ENCODE measurements at regions not wholly inside any gene's neighbourhood (a gene's known extent, or its start where the extent isn't known, plus 50 kb on each side); places are given as distances from the start of the nearest gene placed in this dataset.
"Not testable (repeated sequence)": the region's sequence is repeated elsewhere in the genome, so short reads cannot be mapped to it uniquely, and the experiment has no call there.

DNA sequence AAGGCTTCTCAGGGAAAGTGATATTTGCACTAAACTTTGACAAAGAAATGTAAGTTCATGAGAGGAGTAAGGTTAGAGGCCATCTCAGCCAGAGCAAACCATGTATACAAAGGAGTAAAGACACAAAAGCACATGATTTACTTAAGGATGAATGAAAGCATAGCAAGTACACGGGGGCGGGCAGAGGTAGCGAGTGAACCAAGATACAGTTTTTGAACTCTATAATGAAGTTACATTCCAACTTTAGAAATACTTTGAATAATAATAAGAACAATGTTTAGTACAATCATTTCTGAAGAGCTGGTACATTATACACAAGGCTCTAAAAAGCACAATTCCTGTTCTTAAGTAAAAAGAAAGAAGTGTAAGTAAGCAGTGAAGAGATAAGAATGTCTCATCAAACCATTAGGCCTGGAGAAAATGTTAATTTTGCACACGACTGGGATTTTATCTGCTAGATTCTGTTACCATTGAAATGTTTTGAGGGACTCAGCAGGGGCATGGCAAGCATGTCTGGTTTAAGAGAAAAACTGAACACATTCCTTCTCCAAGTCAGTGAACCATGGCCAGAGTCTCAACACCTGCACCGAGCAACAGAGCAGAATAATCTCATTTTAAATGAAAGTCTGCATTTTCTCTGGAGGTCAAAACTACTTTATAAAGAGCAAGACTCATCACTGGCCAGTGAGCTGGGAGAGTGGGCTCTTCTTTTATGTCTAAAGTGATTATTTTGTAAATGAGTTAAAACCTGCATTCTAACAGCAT is 147.6 kb upstream of the TRPM3 start:
- DNase-seq: no peak

DNA sequence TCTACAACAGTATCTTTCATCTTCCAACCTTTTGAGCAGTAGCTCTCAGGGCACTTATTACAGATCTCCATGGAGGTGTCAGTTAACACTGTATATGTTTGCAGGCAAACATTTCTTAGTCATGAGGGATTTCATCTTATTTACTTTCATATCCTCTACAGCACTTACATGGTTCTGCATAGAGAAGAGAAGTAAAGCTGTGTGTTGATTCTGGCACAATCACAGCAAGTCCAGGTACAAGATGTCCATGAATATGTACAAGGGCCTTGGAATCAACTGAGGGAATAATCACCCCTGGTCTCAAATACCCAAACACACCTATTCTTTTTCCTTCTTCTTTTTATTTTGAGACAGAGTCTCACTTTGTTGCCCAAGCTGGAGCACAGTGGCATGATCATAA is 142.0 kb upstream of the TRPM3 start:
- no peak for DNase-seq

DNA sequence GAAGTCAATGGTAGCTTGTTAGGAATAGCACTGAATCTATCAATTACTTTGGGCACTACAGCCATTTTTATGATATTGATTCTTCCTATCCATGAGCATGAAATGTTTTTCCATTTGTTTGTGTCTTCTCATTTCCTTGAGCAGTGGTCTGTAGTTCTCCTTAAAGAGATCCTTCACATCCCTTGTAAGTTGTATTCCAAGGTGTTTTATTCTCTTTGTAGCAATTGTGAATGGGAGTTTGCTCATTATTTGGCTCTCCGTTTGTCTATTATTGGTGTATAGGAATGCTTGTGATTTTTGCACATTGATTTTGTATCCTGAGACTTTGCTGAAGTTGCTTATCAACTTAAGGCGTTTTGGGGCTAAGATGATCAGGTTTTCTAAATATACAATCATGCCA is 139.0 kb upstream of the TRPM3 start:
- not testable (repeated sequence) for DNase-seq

DNA sequence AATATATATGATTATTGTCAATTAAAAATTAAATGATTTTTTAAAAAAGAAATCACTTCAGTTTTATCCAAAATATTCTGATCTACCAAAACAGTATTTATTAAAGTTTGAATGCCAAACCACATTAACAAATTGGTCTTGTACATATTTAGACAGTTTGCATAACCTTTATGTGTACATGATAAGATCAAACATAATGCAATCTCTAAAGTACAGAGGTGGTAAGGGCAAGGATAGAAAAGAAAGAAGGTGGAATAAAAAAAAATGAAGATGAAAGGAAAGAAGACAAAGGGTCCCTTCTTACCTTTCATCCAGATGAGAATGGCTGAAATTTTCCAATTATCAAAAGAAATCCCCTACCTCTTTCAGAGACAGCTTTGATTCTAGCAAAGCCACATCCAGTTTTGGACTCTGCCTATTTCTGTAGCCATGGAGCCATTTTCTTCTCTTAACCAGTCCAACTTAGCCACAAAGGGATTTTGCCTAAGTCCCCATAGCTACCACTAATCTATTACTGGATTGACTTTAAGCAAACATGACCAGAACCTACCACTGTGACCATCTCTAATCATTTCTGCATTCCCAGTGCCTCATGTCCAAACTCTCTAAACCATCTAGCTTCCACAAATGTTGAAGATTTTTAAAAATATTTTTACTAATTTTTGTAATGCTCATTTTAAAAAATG is 133.3 kb upstream of the TRPM3 start:
- no peak for DNase-seq

DNA sequence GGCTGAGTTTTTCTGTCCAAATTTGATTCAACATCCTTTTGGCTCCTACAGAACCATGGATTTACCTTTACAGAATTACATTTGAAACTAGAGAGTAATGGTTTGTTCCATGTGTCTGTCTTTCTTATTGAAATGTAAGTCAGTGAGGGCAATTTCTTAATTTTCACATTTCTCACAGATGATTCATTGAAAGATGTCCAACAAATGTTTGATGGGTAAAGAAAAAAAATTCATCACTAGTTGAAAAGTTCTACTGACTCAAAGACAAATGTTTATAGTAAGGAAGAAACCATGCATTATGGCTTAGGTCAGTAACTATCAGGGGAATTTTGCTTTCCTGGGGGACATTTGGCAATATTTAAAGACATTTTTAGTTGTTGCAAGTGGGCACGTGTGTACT is 131.6 kb upstream of the TRPM3 start:
- DNase-seq: no peak

DNA sequence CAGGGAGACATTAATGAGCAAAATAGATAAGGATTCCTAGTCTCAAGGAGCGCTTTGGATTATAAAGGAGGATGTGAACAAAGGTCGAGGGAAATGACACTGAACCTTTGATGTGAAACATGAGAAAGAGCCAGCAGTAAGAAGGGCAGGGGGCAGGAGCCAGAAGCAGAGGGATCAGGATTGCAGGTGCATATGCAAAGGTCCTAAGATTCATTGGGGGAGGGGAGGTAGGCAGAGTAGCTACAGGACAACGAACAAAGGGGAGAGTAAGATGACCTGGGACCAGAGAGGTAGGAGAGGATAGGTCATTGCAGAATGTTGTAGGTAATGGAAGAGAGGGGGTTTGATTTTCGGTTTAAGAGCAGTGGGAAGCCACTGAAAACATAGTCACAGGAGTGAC is 129.2 kb upstream of the TRPM3 start:
- no peak for DNase-seq

DNA sequence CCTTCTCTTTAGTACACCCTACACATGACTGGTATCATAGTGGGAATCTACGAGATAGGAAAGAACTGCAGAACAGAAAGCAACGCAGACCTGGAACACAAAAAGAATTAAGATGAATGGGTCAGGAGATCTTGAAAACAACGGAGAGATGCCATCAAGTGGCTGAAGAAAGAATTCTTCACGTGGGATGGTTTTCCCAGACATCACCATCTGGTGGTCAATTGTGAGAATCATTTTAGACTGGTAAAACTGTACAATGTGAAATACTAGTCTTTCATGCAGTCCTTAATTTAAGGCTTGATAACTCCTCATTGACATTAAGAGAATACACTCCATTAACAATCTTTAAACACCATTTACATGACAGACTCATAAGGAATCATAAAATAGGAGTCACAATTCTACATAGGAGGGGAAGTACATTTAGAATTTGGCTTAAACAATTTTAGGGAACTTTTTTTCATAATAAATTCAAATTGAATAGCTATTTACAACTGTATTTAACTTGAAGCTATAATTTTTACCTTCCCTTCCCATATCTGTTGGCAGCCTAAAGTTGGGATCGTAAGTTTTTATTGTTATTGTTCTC is 128.4 kb upstream of the TRPM3 start:
- peak in 1 of 2 experiments; percentile 28 for DNase-seq

DNA sequence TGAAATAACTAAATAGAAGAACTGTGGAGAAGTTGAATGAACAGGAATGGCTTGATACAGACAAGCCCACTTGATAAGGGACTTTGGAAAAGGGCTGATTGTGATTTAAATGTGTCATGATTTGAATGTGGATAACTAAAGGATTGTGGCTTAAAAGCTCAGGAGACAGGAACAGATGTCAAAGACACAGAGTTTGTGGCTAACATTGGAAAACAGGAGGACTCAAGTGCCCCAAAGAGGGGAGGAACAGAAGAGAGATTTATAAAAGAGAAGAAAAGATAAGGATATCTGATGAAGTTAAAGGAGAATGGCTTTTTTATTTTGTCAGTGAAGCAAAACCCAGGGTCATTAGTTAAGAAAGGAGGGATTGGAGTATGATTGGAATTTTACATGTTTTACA is 124.2 kb upstream of the TRPM3 start:
- no peak for DNase-seq

DNA sequence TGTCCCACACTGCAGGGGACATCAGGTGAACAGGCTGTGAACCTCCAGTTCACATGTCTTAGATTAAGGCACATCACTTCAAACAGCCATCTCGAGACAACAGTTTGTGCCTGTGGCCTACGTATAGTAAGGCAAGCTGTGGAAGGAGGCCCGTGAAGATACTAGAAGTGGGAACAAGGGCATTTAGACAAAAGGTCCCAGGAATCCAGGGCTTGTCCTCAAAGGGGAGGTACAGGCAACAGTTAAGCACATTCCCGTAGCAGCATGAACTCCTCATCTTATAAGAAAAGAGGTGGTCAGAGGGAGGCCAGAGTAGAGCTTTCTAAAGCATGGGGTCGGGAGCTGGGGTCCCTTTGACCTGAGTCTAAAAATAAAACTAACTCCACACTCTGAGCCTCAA is 122.5 kb upstream of the TRPM3 start:
- no peak for DNase-seq

DNA sequence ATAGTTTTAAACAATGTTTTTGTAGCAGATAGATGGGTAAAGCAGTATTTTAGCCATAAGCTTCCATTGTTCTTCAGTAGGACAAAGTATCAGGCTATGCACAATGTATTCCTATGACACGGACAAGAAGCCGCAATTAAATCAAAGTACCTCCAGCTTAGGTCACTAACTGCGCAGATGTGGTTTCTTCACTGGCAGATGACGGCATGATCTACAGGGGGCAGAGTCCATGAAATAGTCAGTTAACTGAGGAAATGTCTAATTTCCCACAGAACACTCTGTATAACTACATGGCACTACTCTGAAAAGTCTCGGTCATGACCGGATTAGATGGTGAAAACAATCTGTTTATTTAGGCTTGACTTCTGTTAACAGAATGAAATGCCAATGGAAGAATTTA is 120.7 kb upstream of the TRPM3 start:
- no peak for DNase-seq

DNA sequence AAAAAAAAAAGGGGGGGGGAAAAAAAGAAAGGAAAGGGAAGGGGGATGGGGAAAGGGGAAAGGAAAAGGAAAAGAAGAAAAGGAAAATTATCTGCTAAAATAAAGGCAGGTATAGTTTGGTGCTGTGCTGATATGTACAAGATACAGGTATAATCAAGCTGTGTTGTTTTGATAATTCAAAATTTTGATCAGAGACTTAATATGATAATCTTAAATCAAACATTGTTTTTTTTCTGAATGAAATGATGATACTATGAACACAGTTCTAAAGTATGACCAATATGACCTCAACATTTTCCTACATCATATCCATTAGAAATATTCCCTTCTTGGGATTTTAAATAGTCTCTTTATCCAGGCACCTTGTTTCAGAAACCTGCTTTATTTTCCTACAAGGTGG is 115.6 kb upstream of the TRPM3 start:
- no peak for DNase-seq

DNA sequence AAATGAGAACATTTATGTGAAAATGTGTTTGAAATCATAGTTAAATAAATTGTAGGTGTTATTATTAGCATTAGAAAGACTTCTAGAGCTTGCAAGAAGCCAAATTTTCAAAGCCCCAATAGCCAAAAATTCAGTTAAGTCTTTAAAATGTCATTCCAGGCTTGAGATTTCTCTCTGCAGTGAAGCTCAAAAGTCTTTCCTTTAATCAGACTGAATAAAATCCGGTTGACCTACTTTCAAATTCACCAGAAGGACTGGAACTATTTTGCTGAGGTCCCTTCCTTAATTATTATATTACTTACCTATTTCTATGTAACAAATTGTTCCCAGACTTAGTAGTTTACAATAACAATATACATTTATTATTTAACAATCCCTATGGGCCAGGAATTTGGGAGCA is 112.2 kb upstream of the TRPM3 start:
- DNase-seq: no peak

DNA sequence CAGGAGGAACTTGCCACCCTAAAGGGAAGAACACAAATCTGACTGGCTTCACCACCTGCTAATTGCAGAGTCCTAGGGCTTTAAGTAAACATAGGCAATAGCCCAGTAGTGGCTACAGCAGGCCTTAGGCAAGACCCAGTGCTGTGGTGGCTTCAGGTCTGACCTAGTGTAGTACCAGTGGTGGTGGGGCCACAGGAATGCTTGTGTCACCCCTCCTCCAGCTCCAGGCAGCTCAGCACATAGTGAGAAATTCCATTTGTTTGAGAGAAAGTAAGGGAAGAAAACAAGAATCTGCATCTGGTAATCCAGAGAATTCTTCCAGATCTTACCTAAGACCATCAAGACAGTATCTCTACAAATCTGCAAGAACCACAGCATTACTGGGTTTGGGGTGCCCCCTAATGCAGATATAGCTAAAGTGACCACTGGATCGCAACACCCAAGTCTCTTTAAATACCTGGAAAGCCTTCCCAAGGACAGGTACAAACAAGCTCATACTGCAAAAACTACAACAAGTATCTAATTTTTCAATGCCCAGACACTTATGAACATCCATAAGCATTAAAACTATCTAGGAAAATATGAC is 102.6 kb upstream of the TRPM3 start:
- no peak for DNase-seq

DNA sequence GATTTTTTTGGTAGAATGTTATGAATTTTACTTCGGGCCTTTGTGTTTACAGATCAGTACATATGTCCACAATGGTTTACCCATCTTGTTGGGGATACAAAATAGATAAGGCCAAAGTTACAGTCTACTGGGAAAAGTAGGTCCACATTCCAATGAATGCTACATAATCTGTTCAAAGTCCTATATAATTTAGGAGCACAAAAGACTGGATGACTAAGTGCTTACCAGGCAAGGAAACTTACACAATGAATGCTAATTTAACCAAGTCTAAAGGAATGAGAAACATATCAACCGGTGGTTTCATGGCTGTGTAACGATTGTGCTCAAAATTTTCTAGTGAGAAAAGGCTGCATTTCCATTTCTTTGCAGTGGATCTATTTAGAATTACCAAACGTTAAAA is 97.4 kb upstream of the TRPM3 start:
- no peak for DNase-seq

DNA sequence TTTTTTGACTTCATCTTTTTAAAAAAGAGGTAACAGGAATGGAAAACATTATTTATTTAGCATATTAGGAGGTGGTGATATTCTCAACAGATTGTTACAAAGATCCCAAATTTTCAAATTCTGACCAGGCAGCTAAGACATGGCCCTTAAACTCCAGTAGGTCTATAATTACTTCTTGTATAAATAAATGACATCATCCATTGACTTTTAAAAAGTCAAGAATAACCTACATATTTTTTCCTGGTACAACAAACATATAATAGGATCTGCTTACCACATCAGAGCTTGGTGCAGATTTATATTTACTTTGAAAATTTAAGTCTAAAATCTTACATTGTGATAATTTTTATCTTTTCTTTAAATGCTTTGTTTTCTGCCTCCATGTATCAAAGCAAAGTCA is 92.2 kb upstream of the TRPM3 start:
- DNase-seq: no peak

DNA sequence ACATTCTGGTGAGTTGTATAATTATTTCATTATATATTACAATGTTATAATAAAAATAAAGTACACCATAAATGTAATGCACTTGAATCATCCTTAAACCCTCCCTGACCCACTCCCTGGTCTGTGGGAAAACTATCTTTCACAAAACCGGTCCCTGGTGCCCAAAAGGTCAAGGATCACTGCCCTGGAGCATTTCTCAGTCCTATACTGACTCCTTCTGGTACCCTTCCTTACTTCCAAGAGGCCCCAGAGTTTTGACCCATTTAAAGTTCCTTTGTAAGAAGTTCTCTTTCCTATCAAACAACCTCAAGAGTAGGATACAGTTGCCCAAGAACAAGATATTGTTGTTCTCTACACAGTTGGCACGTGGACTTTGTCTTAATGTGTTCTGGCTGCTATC is 88.9 kb upstream of the TRPM3 start:
- no peak for DNase-seq

DNA sequence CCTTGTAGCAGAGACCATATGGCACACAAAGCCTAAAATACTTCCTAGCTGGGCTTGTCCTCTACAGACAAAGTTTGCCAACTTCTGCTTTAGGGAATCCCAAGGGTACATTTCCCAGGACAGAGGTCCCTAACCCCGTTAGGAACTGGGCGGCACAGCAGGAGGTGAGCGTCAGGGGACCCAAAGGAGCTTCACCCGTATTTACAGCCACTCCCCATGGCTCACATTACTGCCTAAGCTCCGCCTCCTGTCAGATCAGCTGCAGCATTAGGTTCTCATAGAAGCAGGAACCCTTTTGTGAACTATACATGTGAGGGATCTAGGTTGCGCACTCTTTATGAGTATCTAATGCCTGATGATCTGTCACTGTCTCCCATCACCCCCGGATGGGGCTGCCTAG is 88.5 kb upstream of the TRPM3 start:
- no peak for DNase-seq

DNA sequence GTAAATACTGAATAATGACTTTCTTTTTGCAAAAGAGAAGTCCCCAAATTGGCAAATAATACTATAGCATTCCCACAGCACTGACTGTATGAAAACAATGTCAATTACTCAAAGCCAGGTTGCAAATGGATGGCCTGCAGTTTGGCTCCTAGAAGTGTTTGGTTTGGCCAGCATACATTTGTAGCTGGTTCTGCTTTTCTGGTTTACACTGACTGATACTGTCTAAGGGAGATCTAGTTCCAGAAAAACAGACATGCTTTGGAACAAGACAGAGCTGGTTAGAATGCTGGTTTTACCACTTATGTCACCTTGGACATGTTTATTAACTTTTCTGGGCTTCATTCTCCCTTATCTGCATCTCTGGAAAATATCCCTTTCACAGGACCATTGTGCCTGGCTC is 81.5 kb upstream of the TRPM3 start:
- no peak for DNase-seq

DNA sequence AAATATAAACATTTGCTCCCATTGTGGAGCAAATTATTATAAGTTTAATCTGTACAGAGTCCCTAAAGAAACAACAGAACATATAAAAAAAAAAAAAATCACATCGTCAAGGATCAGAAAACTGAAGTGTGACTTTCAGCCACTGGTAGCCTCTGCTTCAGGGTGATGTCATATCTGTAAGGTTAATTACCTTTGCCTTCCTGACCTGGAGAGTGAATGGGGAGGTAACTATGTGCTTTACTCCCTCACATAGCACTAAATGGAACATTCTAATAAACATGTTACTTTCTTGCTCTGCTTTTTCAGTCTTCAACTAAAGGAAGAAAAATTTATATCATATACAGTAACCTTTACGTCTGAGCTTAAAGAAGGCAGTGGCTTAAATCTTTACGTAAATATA is 70.3 kb upstream of the TRPM3 start:
- DNase-seq: no peak

DNA sequence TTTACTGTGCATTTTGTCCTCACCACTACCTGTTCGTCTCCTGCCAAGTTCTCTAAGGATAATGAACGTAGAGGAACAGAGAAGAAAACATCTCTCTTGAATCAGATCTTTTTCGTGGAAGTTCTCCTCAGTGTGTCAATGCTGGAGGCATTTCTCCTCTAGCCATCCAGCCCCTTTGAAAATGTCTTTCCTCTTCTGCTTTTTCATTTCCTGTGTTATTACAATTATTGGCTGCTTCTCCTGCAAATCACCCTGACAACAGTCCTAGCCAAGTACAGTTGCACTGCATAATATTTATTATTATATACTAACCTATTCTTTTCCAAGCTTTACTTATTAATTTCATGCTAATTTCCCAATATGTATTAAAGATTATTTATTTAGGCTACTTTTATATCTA is 61.8 kb upstream of the TRPM3 start:
- DNase-seq: no peak

DNA sequence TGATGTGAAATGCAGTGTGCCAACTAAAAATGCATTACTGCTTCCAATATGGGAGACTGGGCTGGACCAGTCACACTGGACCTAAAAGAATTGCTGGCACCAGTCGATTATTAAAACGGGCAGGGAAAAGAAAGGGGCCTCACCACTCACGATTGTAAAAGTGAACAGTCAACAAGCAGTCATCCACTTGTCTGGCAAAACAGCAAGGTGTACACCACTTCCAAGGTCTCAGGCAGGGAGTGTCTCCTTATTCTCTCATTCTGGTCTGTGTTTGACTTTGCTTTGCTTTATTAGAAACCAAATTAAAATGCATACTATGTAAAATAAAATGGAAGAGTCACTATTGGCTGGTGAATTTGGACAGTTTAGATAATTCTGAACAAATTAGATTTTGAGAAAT is 57.8 kb upstream of the TRPM3 start:
- no peak for DNase-seq

DNA sequence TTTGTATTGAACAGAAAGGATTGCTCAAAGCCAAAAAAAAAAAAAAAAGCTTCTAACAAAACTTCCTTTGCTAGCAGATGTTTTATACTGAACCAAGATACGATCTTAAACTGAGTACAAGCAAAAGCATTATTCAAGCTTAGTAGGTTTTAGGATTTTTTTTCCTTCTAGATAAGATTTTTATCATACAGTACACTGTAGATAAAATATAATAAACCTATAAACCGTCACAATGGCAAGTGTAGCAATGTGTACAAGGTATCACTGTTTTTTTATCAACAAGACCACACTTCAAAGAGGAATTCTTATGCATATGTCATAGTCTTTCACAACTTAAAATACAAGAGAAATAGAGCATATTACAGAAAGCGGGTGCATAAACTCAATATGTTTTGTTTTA is 56.5 kb upstream of the TRPM3 start:
- DNase-seq: no peak

DNA sequence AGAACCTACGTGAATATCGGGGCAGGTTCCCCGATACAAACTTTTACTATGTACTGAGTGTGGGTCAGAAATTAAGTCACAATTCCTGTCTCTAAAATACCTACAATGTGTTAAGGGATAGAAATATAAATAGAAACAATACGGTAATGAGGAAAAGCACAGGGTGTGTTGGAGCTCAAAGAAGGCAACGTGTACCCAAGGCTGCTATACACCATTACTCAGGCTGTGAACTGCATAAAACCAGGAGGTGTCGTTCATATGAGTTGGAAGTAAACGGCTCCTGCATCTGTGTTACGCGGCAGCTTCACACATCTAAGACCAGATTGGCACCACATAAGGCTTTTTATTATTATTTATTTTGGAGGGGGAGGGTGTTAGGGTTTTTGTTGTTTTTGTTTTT is 50.1 kb upstream of the TRPM3 start:
- no peak for DNase-seq
